OCI-LY7 (cell line): ENCODE measurements at regions not wholly inside any gene's neighbourhood (a gene's known extent, or its start where the extent isn't known, plus 50 kb on each side); places are given as distances from the start of the nearest gene placed in this dataset.

Experiments
- BruUV-seq: library from RNA; stranded (reverse); fragments of 400-500 nt; replicated peaks from 2 replicates; lab custom pipeline; 2021; lab: Mats Ljungman, UMichigan
- CTCF ChIA-PET: fragments of 300-600 bp; sonication (Branson Sonifier 250); formaldehyde crosslinking; loops from one replicate; lab custom pipeline; 2022; ENCODE audit warnings: antibody characterized with exemption; ENCODE audit not compliant: unreplicated experiment; lab: Charles Lee
- POLR2A ChIA-PET: fragments of 300-600 bp; sonication (Branson Sonifier 250); formaldehyde crosslinking; loops from one replicate; lab custom pipeline; 2022; ENCODE audit warnings: antibody characterized with exemption; lab: Charles Lee
- DNase-seq: peaks from one replicate; pipeline ENCODE4 v3.0.0-alpha.2; 2015; ENCODE audit warnings: low spot score
- H2AFZ ChIP-seq: fragments of 200-600 bp; sonication (generic), shearing (Covaris generic); 2 replicates; pipeline ENCODE4 v1.6.1; 2014; ENCODE audit warnings: mild to moderate bottlenecking, antibody characterized with exemption, low read length, moderate library complexity
- H3K27ac ChIP-seq: fragments of 200-600 bp; sonication (generic); 2 replicates; pipeline ENCODE4 v1.5.1; 2014; ENCODE audit warnings: mixed run types, low read depth, mild to moderate bottlenecking, moderate library complexity, low read length, inconsistent platforms; ENCODE audit not compliant: poor library complexity, severe bottlenecking
- H3K36me3 ChIP-seq: fragments of 200-600 bp; sonication (generic); 2 replicates; pipeline ENCODE4 v1.6.1; 2014; ENCODE audit warnings: mild to moderate bottlenecking, antibody characterized with exemption, low read length, moderate library complexity, mixed read lengths; ENCODE audit not compliant: insufficient read depth
- H3K4me1 ChIP-seq: fragments of 200-600 bp; sonication (generic); 2 replicates; pipeline ENCODE4 v1.5.1; 2014; ENCODE audit warnings: mild to moderate bottlenecking, low read length; ENCODE audit not compliant: insufficient read depth, poor library complexity, severe bottlenecking
- H3K4me2 ChIP-seq: fragments of 200-600 bp; sonication (generic); 2 replicates; pipeline ENCODE4 v1.6.1; 2014; ENCODE audit warnings: mild to moderate bottlenecking, low read length
- H3K4me3 ChIP-seq: fragments of 200-600 bp; sonication (generic); 2 replicates; pipeline ENCODE4 v1.5.1; 2014; ENCODE audit warnings: mild to moderate bottlenecking, low read depth, low read length; ENCODE audit not compliant: poor library complexity, severe bottlenecking
- H3K79me2 ChIP-seq: fragments of 200-600 bp; sonication (generic); 2 replicates; pipeline ENCODE4 v1.6.1; 2016; ENCODE audit warnings: low read depth, mild to moderate bottlenecking, low read length, moderate library complexity, mixed read lengths; ENCODE audit not compliant: insufficient read depth
- H3K9me2 ChIP-seq: fragments of 200-600 bp; sonication (generic); 2 replicates; pipeline ENCODE4 v1.6.1; 2016; ENCODE audit warnings: mild to moderate bottlenecking, low read length, mixed read lengths; ENCODE audit not compliant: insufficient read depth
- H3K9me3 ChIP-seq: fragments of 200-600 bp; sonication (generic); 2 replicates; pipeline ENCODE4 v1.6.1; 2014; ENCODE audit warnings: mild to moderate bottlenecking, mixed run types, low read length, mixed read lengths
- H4K20me1 ChIP-seq: fragments of 200-600 bp; sonication (generic); 2 replicates; pipeline ENCODE4 v1.6.1; 2014; ENCODE audit warnings: mild to moderate bottlenecking, antibody characterized with exemption, low read length, moderate library complexity, mixed read lengths; ENCODE audit not compliant: insufficient read depth
- EZH2phosphoT487 ChIP-seq: fragments of 200-600 bp; sonication (generic); IDR thresholded peaks from 2 replicates; pipeline ENCODE4 v1.6.1; 2018; ENCODE audit warnings: low read depth, borderline replicate concordance, mild to moderate bottlenecking, mixed run types, antibody characterized with exemption, low read length, moderate library complexity, mixed read lengths
- intact Hi-C: fragments of 100-400 bp; cut with micrococcal nuclease; formaldehyde crosslinking; loops from one replicate; pipeline ENCODE4 v1.10.0; 2022; ENCODE audit not compliant: unreplicated experiment
- TF ChIP-seq, protein P1 (sequence below): fragments of 200-600 bp; sonication (generic); conservative IDR thresholded peaks from 2 replicates; pipeline ENCODE4 v1.5.1; 2014; ENCODE audit warnings: mild to moderate bottlenecking, antibody characterized with exemption, low read length, moderate library complexity, mixed read lengths

DNA sequence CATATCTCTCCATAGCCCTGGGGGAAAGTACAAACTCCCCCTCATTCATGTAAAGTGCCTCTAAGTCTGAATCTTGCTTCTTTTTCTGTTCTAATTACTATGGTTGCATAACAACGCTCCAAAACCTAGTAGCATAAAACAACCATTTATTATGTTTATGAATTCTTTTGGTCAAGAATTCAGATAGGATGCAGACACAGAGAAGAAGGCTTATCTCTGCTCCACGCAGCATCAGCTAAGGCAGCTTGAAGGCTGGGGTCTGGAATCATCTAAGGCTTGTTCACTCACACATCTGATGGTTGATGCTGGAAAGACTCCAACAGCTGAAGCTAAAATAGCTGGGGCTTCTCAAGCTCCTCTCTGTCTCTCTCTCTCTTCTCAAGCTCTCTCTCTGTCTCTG lies 564.5 kb downstream of the ZNF674 start:
- ChIA-PET CTCF (no interaction called here), POLR2A (interaction anchor here (0.8 kb wide), 1 partner anchor 132 kb away, joined by 6 read pairs; no protein-coding TSS in a partner anchor)
- DNase-seq, result no peak
- H4K20me1 ChIP-seq, result no peaks in the 10 kb centered on the region
- H3K4me2 ChIP-seq, result no peak overlapping the region
- no peaks in the 10 kb centered on the region for H3K9me2 ChIP-seq
- TF ChIP-seq, protein P1, sequence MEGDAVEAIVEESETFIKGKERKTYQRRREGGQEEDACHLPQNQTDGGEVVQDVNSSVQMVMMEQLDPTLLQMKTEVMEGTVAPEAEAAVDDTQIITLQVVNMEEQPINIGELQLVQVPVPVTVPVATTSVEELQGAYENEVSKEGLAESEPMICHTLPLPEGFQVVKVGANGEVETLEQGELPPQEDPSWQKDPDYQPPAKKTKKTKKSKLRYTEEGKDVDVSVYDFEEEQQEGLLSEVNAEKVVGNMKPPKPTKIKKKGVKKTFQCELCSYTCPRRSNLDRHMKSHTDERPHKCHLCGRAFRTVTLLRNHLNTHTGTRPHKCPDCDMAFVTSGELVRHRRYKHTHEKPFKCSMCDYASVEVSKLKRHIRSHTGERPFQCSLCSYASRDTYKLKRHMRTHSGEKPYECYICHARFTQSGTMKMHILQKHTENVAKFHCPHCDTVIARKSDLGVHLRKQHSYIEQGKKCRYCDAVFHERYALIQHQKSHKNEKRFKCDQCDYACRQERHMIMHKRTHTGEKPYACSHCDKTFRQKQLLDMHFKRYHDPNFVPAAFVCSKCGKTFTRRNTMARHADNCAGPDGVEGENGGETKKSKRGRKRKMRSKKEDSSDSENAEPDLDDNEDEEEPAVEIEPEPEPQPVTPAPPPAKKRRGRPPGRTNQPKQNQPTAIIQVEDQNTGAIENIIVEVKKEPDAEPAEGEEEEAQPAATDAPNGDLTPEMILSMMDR, result no peak
- TF ChIP-seq EZH2phosphoT487, result no peak
- H3K36me3 ChIP-seq, result no peaks in the 10 kb centered on the region
- H3K27ac ChIP-seq, result no peak overlapping the region
- intact Hi-C loops, result no loop called here
- H3K4me3 ChIP-seq, result no peak overlapping the region
- no peaks in the 10 kb centered on the region for H3K4me1 ChIP-seq
- H3K9me3 ChIP-seq, result no peaks in the 10 kb centered on the region
- no peaks in the 10 kb centered on the region for H3K79me2 ChIP-seq
- BruUV-seq, result no TSS peak
- no peak overlapping the region for H2AFZ ChIP-seq

DNA sequence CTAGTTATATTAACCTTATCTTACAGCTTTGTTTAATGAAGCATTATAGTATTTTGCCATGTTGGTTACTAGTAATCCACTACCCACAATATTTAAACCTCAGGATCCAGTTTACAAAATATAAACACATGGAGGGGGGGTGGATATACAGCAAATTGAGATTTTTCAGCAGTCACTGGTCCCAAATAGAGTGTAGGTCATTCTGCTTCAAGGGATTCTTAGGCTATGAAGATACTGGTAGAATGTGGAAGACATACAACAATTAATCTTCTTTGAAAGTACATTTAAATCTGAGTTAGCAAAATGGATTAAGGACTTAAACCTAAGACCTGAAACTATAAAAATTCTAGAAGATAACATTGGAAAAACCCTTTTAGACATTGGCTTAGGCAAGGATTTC lies 569.6 kb downstream of the ZNF674 start:
- no peak for DNase-seq
- H3K4me2 ChIP-seq, result no peak overlapping the region
- no peaks in the 10 kb centered on the region for H4K20me1 ChIP-seq
- no peaks in the 10 kb centered on the region for H3K79me2 ChIP-seq
- POLR2A ChIA-PET, result interaction anchor here (0.9 kb wide), 1 partner anchor 16 kb away, joined by 7 read pairs; no protein-coding TSS in a partner anchor
- no peak overlapping the region for H3K4me3 ChIP-seq
- intact Hi-C loops, result no loop called here
- no peak overlapping the region for H3K27ac ChIP-seq
- CTCF ChIA-PET, result no interaction called here
- no peaks in the 10 kb centered on the region for H3K9me3 ChIP-seq
- no peaks in the 10 kb centered on the region for H3K36me3 ChIP-seq
- H3K4me1 ChIP-seq, result no peaks in the 10 kb centered on the region
- no peak overlapping the region for H2AFZ ChIP-seq
- BruUV-seq, result no TSS peak
- H3K9me2 ChIP-seq, result no peaks in the 10 kb centered on the region
- TF ChIP-seq, protein P1, result no peak
- TF ChIP-seq EZH2phosphoT487, result no peak

DNA sequence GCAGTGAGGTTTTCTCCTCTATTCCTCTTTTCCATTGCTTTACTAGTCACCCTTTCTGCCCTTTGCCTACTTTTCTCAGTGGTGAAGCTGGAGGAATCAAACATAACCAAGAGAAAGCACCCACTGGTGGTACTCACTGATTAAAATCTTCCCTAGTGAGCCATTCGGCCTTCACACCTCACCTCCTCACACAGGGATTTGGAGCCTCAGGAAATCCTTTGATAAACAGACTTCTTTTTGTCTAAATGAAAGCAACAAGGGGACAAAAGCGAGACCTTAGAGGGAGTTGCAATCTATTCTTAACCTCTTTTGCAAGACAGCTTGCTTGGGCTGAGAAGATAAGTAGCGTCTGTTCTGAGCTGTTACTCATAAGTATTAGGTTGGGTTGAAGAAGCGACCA lies 572.6 kb downstream of the ZNF674 start:
- no peak overlapping the region for H2AFZ ChIP-seq
- H3K36me3 ChIP-seq, result no peaks in the 10 kb centered on the region
- H4K20me1 ChIP-seq, result no peaks in the 10 kb centered on the region
- H3K9me3 ChIP-seq, result no peaks in the 10 kb centered on the region
- TF ChIP-seq, protein P1, result no peak
- TF ChIP-seq EZH2phosphoT487, result no peak
- ChIA-PET CTCF (no interaction called here), POLR2A (no interaction called here)
- DNase-seq, result no peak
- BruUV-seq, result no TSS peak
- intact Hi-C loops, result no loop called here
- no peak overlapping the region for H3K4me2 ChIP-seq
- H3K79me2 ChIP-seq, result no peaks in the 10 kb centered on the region
- H3K4me1 ChIP-seq, result no peaks in the 10 kb centered on the region
- H3K9me2 ChIP-seq, result no peaks in the 10 kb centered on the region
- no peak overlapping the region for H3K27ac ChIP-seq
- H3K4me3 ChIP-seq, result no peak overlapping the region
